ENCODE measurements at regions not wholly inside any gene's neighbourhood (a gene's known extent, or its start where the extent isn't known, plus 50 kb on each side); places are given as distances from the start of the nearest gene placed in this dataset.

- H3K9me3 Mint-ChIP-seq, result no peaks in the 10 kb centered on the region
- H3K4me1 Mint-ChIP-seq (ENCODE audit: low read depth), result no peaks in the 10 kb centered on the region
- no peak overlapping the region for H3K4me3 Mint-ChIP-seq
- DNase-seq (no peak), ATAC-seq (replicated peaks in 1 of 2) (no peak)
- H3K27ac Mint-ChIP-seq, result no peak overlapping the region
- no peaks in the 10 kb centered on the region for H3K27me3 Mint-ChIP-seq (ENCODE audit: low read depth)
- H3K36me3 Mint-ChIP-seq (ENCODE audit: insufficient read depth in 2 of 2), result no peaks in the 10 kb centered on the region
Observed at GRCh38 chr7:133197972-133198544, 54.8 kb upstream of the EXOC4 start.

- Mint-ChIP-seq H3K27ac (no peak overlapping the region), H3K4me1 (ENCODE audit: low read depth) (no peaks in the 10 kb centered on the region), H3K36me3 (ENCODE audit: insufficient read depth in 2 of 2) (no peaks in the 10 kb centered on the region), H3K9me3 (no peaks in the 10 kb centered on the region), H3K27me3 (ENCODE audit: low read depth) (no peaks in the 10 kb centered on the region), H3K4me3 (no peak overlapping the region)
- no peak for ATAC-seq (replicated peaks in 1 of 2)
- DNase-seq, result no peak
Observed at GRCh38 chr7:133199831-133200230, 53.0 kb upstream of the EXOC4 start.

GRCh38 chr7:133201470-133201869 is 51.4 kb upstream of the EXOC4 start:
- ATAC-seq (replicated peaks in 1 of 2), result no peak
- no peak for DNase-seq
- no peak overlapping the region for H3K27ac Mint-ChIP-seq
- H3K4me1 Mint-ChIP-seq (ENCODE audit: low read depth), result no peaks in the 10 kb centered on the region
- H3K36me3 Mint-ChIP-seq (ENCODE audit: insufficient read depth in 2 of 2), result no peaks in the 10 kb centered on the region
- no peak overlapping the region for H3K4me3 Mint-ChIP-seq
- H3K27me3 Mint-ChIP-seq (ENCODE audit: low read depth), result no peaks in the 10 kb centered on the region
- H3K9me3 Mint-ChIP-seq, result no peaks in the 10 kb centered on the region

- DNase-seq (no peak), ATAC-seq (replicated peaks in 1 of 2) (no peak)
- H3K9me3 Mint-ChIP-seq, result no peaks in the 10 kb centered on the region
- H3K27me3 Mint-ChIP-seq (ENCODE audit: low read depth), result no peaks in the 10 kb centered on the region
- H3K4me1 Mint-ChIP-seq (ENCODE audit: low read depth), result no peaks in the 10 kb centered on the region
- H3K4me3 Mint-ChIP-seq, result no peak overlapping the region
- no peak overlapping the region for H3K27ac Mint-ChIP-seq
- no peaks in the 10 kb centered on the region for H3K36me3 Mint-ChIP-seq (ENCODE audit: insufficient read depth in 2 of 2)
Observed at GRCh38 chr7:133202942-133203341, 49.9 kb upstream of the EXOC4 start.
